SIG-M5 treated with dmso at 0.1 percent for 504 hours (cell line): ENCODE measurements at regions not wholly inside any gene's neighbourhood (a gene's known extent, or its start where the extent isn't known, plus 50 kb on each side); places are given as distances from the start of the nearest gene placed in this dataset.
"Not testable (repeated sequence)": the region's sequence is repeated elsewhere in the genome, so short reads cannot be mapped to it uniquely, and the experiment has no call there.

Source experiments
- DNase-seq: peaks from one replicate; lab custom pipeline; 2025; ENCODE audit not compliant: unreplicated experiment; lab: John Stamatoyannopoulos, UW

DNA sequence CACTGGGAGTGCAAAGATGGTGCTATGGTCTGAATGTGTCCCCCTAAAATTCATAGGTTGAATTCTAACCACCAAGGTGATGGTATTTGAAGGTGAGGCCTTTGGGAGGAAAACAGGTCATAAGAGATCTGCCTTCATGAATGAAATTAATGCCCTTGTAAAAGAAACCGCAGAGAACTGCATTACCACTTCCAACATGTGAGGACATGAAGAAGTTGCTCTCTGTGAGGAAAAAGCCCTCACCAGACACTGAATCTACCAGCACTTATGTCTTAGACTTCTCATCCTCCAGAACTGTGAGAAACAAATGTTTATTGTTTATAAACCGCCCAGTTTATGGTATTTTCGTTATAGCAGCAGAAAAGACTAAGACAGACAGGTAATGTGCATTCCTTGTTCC, 224.7 kb upstream of the C1orf87 start:
- DNase-seq = no peak

DNA sequence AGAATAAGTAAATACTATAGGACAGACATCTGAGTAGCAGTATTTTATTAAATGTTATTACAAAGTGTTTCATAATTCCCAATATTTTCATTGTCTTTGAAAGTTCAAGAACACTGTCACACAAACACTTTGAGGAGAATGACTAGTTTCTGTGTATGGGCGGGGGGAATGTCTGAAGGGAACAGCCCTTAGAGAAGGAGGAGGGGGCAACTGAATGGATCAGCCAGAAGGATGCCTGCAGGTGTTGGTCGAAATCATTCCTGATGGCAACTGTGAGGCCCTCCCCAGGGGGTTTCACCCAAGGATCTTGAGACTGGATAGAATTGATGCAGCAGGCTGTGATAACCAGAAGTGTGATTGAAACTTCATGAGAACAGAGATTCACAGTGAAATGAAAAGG, 223.2 kb upstream of the C1orf87 start:
- no peak for DNase-seq

- no peak for DNase-seq
Observed at GRCh38 chr1:60292140-60292539, 218.6 kb upstream of the C1orf87 start.

- DNase-seq = no peak
Observed at GRCh38 chr1:60290393-60290792, 216.8 kb upstream of the C1orf87 start.

DNA sequence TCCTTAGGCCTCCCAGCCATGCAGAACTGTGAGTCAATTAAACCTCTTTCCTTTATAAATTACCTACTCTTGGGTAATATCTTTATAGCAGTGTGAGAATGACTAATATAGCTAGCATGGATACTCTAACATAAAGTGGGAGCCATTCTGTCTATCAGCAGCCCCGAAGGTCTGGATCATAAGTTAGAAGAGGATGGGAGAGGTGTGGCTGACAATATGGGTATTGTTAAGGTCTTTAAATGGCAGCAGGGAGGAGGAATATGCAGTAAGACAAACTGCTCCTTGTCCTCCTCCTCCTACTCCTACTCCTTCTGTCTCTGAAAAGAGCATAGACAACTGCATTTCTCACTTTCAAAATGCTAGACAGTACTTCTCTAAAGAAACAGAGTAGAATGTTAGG, 214.0 kb upstream of the C1orf87 start:
- no peak for DNase-seq

GRCh38 chr1:60283690-60284089, 210.1 kb upstream of the C1orf87 start:
- no peak for DNase-seq

GRCh38 chr1:60281360-60281932, 207.9 kb upstream of the C1orf87 start:
- DNase-seq = peak; percentile 43

- no peak for DNase-seq
Observed at GRCh38 chr1:60280819-60281218, 207.2 kb upstream of the C1orf87 start.

- DNase-seq = no peak
Observed at GRCh38 chr1:60280256-60280655, 206.7 kb upstream of the C1orf87 start.

GRCh38 chr1:60279798-60280197, 206.2 kb upstream of the C1orf87 start:
- DNase-seq = no peak

GRCh38 chr1:60277269-60277668, 203.7 kb upstream of the C1orf87 start:
- no peak for DNase-seq

GRCh38 chr1:60274422-60275290, 201.1 kb upstream of the C1orf87 start:
- DNase-seq = no peak

DNA sequence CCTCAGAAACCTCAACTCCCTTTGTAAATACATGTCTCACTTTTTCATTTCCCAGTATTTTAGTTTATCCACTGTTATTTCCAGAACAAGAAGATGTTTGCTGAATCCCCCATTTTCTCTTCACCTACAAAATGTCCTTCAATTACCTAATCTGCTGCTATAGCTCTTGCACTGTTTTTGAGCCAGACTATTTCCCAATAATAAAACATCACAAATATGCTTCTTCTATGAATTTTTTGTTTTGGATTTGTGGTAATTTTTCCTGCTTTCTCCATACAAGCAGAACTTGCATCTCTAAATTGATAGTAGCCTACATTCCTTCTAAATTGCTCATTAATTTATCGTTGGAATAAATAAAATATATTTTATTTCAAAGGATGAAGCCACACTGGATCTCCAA, 199.6 kb upstream of the C1orf87 start:
- no peak for DNase-seq

GRCh38 chr1:60271041-60271440, 197.5 kb upstream of the C1orf87 start:
- DNase-seq = no peak

- no peak for DNase-seq
Observed at GRCh38 chr1:60268451-60268850, 194.9 kb upstream of the C1orf87 start.

DNA sequence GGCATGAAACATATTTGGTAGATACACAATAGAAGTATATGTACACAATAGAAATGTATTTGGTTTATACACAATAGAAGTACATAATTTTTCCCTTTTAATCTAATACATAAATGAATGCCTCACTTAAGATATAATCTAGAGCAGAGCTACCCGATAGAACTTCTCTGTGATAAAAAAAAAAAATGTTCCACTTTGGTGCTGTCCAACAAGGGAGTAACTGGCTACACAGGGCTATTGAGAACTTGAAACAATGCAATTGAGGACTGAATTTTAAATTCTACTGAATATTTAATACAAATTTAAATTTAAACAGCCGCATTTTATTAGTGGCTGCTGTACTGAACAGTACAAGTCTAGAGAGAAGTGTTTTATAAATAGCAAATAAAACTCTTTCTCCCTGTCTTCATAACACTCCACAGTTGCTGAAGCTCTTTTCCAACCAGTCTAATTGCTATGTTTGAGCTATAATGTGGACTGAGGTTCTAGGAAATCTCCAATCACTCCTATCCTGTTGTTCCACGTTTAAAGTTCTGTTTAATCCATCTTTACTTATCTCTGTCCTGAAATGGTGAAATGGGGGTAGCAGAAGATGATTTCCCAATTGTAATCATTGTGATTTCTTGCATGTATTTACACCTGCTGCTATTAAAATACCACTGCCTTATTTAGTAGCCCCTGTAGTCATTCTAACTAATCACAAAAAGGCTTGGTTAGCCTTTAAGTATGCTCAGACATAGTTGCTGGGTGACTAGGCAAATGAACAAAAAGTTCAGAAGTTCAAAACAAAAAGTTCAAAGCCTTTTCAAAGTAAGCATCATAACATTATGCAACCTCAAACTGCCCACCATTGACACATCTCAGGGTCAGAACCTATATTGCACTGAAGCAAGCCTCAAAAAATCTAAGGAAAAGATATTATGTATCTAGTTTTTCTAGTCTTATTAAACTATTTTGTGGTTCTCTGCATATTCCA, 192.3 kb upstream of the C1orf87 start:
- no peak for DNase-seq

DNA sequence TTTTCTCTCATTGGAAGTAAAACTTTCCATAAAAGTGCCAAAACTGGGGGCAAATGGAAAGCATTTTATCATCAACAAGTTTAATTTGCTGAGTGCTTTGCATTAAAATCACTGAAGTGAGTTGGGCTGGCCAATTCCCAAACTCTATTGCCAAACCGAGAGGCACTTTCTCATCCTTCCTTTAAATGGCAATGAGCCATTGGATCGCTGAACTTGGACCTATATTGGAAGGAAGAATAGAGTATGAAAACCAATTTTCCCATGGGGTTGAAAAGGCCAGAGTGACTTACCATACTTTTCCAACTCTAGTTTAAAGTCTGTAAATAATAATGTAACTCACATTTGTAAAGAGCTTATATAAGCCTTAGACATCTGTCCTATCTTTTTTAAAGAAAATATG, 189.1 kb upstream of the C1orf87 start:
- no peak for DNase-seq

DNA sequence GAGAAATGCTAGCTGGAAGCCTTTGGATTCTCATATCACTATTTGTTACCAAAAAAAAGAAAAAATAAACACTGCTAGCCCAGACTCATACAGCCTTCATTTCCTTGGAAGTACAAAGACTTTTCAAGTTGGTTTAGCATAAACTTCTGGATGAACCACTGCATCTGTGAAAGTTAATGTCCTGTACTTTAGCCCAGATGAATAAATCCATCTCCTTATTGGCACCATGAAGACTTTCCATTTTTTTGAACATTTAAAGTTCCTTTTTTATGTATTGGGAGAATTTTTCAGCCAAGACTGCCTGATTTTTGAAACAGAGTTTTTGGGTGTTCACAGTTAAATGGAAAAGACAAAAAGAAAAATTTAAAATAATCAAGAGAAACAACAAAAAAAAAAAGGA, 184.0 kb upstream of the C1orf87 start:
- no peak for DNase-seq

- DNase-seq = no peak
Observed at GRCh38 chr1:60255565-60255964, 182.0 kb upstream of the C1orf87 start.

DNA sequence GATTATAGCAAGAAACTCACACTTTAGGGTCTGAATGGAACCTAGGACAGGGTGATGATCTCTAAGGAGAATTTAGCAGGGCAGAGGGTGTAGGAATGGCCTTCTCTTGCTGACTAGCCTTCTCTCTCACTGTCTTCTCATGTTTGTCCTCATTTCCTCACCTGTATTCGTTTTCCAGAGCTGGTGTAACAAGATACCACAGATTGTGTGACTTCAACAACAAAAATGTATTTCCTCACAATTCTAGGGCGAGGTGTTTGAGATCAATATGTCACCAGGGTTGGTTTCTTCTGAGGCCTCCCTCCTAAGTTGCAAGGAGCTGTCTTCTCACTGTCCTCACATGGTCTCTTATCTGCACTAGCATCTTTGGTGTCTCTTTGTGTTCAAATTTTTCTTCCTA, 177.9 kb upstream of the C1orf87 start:
- no peak for DNase-seq

DNA sequence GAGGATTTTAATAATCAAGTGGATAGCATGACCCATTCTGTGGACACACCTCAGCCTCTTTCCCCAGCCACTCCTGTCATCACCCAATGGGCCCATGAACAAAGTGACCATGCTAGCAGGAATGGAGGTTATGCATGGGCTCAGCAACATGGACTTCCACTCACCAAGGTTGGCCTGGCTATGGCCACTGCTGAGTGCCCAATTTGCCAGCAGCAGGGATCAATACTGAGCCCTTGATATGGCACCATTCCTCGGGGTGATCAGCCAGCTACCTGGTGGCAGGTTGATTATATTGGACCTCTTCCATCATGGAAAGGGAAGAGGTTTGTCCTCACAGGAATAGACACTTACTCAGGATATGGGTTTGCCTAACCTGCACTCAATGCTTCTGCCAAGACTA, 173.9 kb upstream of the C1orf87 start:
- DNase-seq = not testable (repeated sequence)

- no peak for DNase-seq
Observed at GRCh38 chr1:60245324-60245723, 171.8 kb upstream of the C1orf87 start.
